Right hindlimb (tissue), 1 donor: ENCODE measurements at regions not wholly inside any gene's neighbourhood (a gene's known extent, or its start where the extent isn't known, plus 50 kb on each side); places are given as distances from the start of the nearest gene placed in this dataset.
A peak's percentile ranks its signal among the peaks of the same experiment; 100 is the strongest.
"Not testable (repeated sequence)": the region's sequence is repeated elsewhere in the genome, so short reads cannot be mapped to it uniquely, and the experiment has no call there.

Source experiments
- DNase-seq: peaks from one replicate; pipeline ENCODE4 v3.0.0-alpha.2; 2018

- not testable (repeated sequence) for DNase-seq
Observed at GRCh38 chr9:42656789-42657188, 473.3 kb downstream of the SPATA31A6 start.

GRCh38 chr9:42657496-42657895 is 474.0 kb downstream of the SPATA31A6 start:
- DNase-seq = not testable (repeated sequence)

GRCh38 chr9:42697146-42697545 is 513.7 kb downstream of the SPATA31A6 start:
- not testable (repeated sequence) for DNase-seq

GRCh38 chr9:42702890-42703289 is 519.4 kb downstream of the SPATA31A6 start:
- not testable (repeated sequence) for DNase-seq

GRCh38 chr9:42724841-42725835 is 541.7 kb downstream of the SPATA31A6 start:
- not testable (repeated sequence) for DNase-seq

GRCh38 chr9:42743030-42743814 is 559.8 kb downstream of the SPATA31A6 start:
- peak; percentile 69 for DNase-seq

GRCh38 chr9:42757251-42757650 is 573.8 kb downstream of the SPATA31A6 start:
- not testable (repeated sequence) for DNase-seq

- not testable (repeated sequence) for DNase-seq
Observed at GRCh38 chr9:42759320-42759719, 575.9 kb downstream of the SPATA31A6 start.

GRCh38 chr9:42782201-42782600 is 598.7 kb downstream of the SPATA31A6 start:
- DNase-seq = not testable (repeated sequence)

- DNase-seq = not testable (repeated sequence)
Observed at GRCh38 chr9:42792725-42793124, 609.3 kb downstream of the SPATA31A6 start.

GRCh38 chr9:42798571-42798970 is 615.1 kb downstream of the SPATA31A6 start:
- DNase-seq = not testable (repeated sequence)

GRCh38 chr9:42802716-42803115 is 619.3 kb downstream of the SPATA31A6 start:
- DNase-seq = not testable (repeated sequence)

GRCh38 chr9:42806674-42807073 is 623.2 kb downstream of the SPATA31A6 start:
- not testable (repeated sequence) for DNase-seq

- DNase-seq = not testable (repeated sequence)
Observed at GRCh38 chr9:42821468-42821867, 638.0 kb downstream of the SPATA31A6 start.

- not testable (repeated sequence) for DNase-seq
Observed at GRCh38 chr9:42848156-42848555, 664.7 kb downstream of the SPATA31A6 start.

- DNase-seq = not testable (repeated sequence)
Observed at GRCh38 chr9:42850896-42851693, 667.6 kb downstream of the SPATA31A6 start.

GRCh38 chr9:42851701-42852100 is 668.2 kb downstream of the SPATA31A6 start:
- DNase-seq = not testable (repeated sequence)

GRCh38 chr9:42852133-42852930 is 668.9 kb downstream of the SPATA31A6 start:
- peak; percentile 22 for DNase-seq

GRCh38 chr9:42860133-42860532 is 676.7 kb downstream of the SPATA31A6 start:
- DNase-seq = not testable (repeated sequence)

- DNase-seq = not testable (repeated sequence)
Observed at GRCh38 chr9:42862465-42862864, 679.0 kb downstream of the SPATA31A6 start.
